ENCODE measurements at regions not wholly inside any gene's neighbourhood (a gene's known extent, or its start where the extent isn't known, plus 50 kb on each side); places are given as distances from the start of the nearest gene placed in this dataset.

DNA sequence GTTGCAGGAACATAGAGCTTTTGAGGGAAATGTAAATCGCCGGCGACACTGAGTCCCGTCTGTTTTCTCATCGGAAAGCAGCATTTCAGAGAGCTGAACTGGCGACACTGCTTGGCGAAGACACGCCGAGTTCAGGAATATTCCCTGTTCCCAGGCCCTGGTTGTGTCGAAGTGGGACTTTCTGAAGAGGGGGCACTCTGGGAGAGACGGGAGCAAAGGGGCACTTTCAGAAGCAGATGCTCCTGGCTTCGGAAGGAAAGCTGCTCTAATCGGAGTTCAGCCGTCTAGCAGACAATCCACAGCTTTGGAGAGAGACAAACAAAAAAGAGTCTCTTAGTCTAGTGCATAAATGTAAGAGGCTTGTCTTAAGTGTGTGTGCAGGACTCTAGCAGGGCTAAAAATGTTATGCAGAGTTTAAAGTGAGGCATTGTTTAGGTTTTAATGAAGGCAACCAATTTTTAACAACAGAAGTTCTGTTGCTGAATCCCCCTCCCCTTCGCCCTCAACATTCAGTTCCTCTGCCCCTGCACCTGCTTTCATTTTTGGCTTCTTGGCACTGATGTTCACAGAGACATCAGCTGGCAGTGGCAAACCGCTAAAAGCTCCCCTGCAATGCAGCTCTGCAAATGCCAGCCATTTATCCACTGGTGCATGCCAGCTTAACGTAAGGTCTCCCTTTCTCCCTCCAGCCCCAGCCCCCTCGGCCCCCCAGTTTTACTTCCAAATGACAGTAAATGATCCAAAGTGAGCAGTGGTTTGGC, 289.5 kb upstream of the MPDZ start:
- DNase-seq: no peak
- H3K9me3 Mint-ChIP-seq: no peaks in the 10 kb centered on the region
- no peaks in the 10 kb centered on the region for H3K36me3 Mint-ChIP-seq (ENCODE audit: low read depth)
- H3K27me3 Mint-ChIP-seq (ENCODE audit: insufficient read depth): peaks cover 6% of the 10 kb centered on the region
- TF ChIP-seq, protein P1, sequence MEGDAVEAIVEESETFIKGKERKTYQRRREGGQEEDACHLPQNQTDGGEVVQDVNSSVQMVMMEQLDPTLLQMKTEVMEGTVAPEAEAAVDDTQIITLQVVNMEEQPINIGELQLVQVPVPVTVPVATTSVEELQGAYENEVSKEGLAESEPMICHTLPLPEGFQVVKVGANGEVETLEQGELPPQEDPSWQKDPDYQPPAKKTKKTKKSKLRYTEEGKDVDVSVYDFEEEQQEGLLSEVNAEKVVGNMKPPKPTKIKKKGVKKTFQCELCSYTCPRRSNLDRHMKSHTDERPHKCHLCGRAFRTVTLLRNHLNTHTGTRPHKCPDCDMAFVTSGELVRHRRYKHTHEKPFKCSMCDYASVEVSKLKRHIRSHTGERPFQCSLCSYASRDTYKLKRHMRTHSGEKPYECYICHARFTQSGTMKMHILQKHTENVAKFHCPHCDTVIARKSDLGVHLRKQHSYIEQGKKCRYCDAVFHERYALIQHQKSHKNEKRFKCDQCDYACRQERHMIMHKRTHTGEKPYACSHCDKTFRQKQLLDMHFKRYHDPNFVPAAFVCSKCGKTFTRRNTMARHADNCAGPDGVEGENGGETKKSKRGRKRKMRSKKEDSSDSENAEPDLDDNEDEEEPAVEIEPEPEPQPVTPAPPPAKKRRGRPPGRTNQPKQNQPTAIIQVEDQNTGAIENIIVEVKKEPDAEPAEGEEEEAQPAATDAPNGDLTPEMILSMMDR (IDR thresholded peaks at IDR 0.05): no peak
- no peak overlapping the region for H3K27ac Mint-ChIP-seq
- H3K4me1 Mint-ChIP-seq (ENCODE audit: low read depth): peaks cover 14% of the 10 kb centered on the region; the same call in 1 of the 2 replicates
- H3K4me3 Mint-ChIP-seq: peak overlapping the region; percentile 78; the same call in 1 of the 2 replicates

DNA sequence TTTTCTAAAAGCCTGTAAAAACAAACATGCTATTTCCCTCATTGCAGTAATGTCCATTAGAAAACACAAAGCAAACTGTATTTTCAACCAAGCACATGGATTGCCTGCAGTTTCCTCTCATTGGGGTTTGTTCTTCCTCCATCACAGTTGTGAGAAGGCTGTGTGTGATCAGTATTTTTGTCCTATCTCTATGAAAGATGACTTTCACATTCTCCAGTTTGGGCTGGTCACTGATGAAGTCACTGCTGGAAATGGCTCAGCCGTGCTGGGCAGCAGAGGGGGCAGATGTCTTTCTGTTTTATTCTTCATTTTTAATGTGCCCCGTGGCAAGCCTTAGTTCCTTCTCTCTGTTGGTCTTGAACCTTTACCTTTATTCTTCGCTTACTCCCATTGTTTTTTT, 288.9 kb upstream of the MPDZ start:
- Mint-ChIP-seq H3K27me3 (ENCODE audit: insufficient read depth) (peaks cover 6% of the 10 kb centered on the region), H3K4me1 (ENCODE audit: low read depth) (peaks cover 14% of the 10 kb centered on the region; the same call in 1 of the 2 replicates), H3K27ac (no peak overlapping the region), H3K4me3 (peak overlapping the region; percentile 78; the same call in 1 of the 2 replicates), H3K9me3 (no peaks in the 10 kb centered on the region), H3K36me3 (ENCODE audit: low read depth) (no peaks in the 10 kb centered on the region)
- TF ChIP-seq, protein P1 (IDR thresholded peaks at IDR 0.05): no peak
- DNase-seq: no peak

DNA sequence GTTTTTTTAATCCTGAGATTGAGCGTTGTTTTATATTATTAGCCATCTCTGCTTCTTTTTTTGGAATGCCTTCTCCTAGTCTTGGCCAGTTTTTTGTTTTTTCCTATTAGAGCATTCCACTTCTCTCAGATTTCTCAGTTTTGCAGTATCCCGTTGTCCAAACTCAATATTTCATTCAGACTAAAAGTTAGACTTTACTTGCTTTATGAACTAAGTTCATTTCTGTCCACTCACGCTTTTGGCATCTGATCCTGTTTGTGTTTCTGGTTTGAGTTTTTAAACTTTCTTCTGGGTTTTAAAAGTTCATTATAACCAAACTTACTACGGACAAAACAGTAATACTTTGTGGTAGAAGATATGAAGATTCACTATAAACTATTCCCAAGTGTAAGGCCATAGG, 288.3 kb upstream of the MPDZ start:
- H3K27me3 Mint-ChIP-seq (ENCODE audit: insufficient read depth): peaks cover 6% of the 10 kb centered on the region
- no peak for DNase-seq
- H3K27ac Mint-ChIP-seq: no peak overlapping the region
- TF ChIP-seq, protein P1 (IDR thresholded peaks at IDR 0.05): no peak
- H3K36me3 Mint-ChIP-seq (ENCODE audit: low read depth): no peaks in the 10 kb centered on the region
- H3K4me1 Mint-ChIP-seq (ENCODE audit: low read depth): peaks cover 14% of the 10 kb centered on the region; the same call in 1 of the 2 replicates
- no peaks in the 10 kb centered on the region for H3K9me3 Mint-ChIP-seq
- H3K4me3 Mint-ChIP-seq: no peak overlapping the region; the same call in 1 of the 2 replicates

DNA sequence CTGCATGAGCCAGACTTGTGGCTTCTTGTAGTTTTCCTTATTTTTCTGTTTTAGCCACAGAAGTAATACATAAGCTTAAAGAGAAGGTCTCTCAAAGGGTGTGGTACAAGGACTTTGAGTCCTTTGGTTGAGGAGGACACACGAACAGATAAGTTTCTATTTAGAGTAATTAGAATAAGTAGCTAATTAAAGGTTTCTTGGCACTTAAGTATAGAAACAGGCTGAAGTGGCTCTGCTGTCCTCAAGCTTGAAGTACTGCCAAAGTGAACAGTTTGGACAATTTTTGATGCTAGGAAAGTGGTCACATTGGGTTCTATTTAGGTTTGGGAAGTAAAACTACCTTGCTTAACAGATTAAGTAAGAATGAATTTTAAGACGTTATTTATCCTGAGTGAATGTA, 278.3 kb upstream of the MPDZ start:
- no peak overlapping the region for H3K4me3 Mint-ChIP-seq
- TF ChIP-seq, protein P1 (IDR thresholded peaks at IDR 0.05): no peak
- H3K9me3 Mint-ChIP-seq: no peaks in the 10 kb centered on the region
- H3K27ac Mint-ChIP-seq: no peak overlapping the region
- no peaks in the 10 kb centered on the region for H3K36me3 Mint-ChIP-seq (ENCODE audit: low read depth)
- H3K27me3 Mint-ChIP-seq (ENCODE audit: insufficient read depth): peaks cover 3% of the 10 kb centered on the region; the same call in 1 of the 2 replicates
- no peak for DNase-seq
- no peaks in the 10 kb centered on the region for H3K4me1 Mint-ChIP-seq (ENCODE audit: low read depth)

DNA sequence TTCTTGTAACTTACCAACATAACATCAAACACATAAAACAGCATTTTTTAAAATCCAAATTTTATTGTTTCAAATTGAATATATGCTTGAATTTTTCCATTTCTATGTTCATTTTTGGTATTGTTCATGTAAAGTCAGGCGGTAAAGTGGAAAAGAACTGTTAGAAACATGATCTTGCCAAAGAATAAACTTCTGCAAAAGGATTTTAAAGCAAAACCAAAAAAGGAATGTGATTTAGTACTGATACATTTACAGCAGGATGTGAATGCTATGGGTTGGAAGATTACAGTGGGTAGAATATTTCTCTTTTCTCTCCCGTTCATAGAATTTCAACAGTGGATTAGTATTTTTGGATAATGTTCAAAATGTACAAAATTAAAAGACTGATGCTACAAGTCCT, 277.2 kb upstream of the MPDZ start:
- H3K36me3 Mint-ChIP-seq (ENCODE audit: low read depth): no peaks in the 10 kb centered on the region
- no peak overlapping the region for H3K27ac Mint-ChIP-seq

More for the DNA sequence above, 277.2 kb upstream of the MPDZ start:
- Mint-ChIP-seq H3K9me3 (no peaks in the 10 kb centered on the region), H3K27me3 (ENCODE audit: insufficient read depth) (peaks cover 5% of the 10 kb centered on the region; the same call in 1 of the 2 replicates), H3K4me1 (ENCODE audit: low read depth) (no peaks in the 10 kb centered on the region), H3K4me3 (no peak overlapping the region)
- TF ChIP-seq, protein P1 (IDR thresholded peaks at IDR 0.05): no peak
- DNase-seq: no peak
